GM21723 (cell line): ENCODE measurements at regions not wholly inside any gene's neighbourhood (a gene's known extent, or its start where the extent isn't known, plus 50 kb on each side); places are given as distances from the start of the nearest gene placed in this dataset.

Experiments used
- ATAC-seq: cut with Tn5 transposase; IDR thresholded peaks from one replicate; pipeline ENCODE4 v1.9.1; 2021; ENCODE audit warnings: mild to moderate bottlenecking, moderate library complexity; ENCODE audit not compliant: unreplicated experiment

- ATAC-seq: no peak
Measured at GRCh38 chr18:60445341-60445740, 72.8 kb upstream of the MC4R start.

DNA sequence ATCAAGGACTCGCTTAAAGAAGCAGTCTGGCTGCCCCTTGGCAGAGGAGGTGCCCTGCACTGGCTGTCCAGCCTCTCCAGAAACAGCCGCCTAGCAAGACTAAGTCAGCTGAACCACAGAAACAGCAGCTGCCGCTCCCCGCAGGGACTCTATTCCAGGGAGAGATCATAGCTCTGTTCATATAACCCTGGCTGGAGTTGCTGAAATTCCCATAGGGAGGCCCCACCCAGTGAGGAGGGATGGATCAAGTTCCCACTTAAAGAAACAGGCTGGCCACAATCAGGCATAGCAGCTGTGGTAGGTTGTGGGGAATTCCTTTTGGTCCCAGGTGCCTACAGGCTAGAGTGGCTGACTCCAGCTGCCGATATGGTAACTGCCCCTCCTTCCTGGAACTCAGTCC, 74.2 kb upstream of the MC4R start:
- ATAC-seq: no peak

GRCh38 chr18:60448487-60449267, 76.1 kb upstream of the MC4R start:
- no peak for ATAC-seq

DNA sequence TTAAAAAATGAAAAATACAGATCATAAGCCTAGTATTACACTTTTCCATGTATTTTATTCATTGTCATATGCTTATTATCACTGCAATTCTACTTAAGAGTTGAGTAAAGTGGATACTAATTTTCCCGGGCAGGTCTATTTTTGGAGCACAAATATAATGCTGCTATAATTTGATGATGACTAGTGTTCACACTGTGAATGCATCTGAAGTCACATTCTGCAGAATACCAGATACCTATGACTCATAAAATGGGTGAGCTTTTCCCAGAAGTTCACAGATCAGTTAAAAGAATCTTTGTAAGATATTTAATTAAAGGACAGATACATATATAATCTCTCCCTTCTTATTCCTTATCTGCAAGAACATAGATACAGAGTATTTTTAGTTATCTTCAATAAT, 79.8 kb upstream of the MC4R start:
- ATAC-seq: no peak

GRCh38 chr18:60466677-60467076, 94.1 kb upstream of the MC4R start:
- no peak for ATAC-seq

GRCh38 chr18:60469387-60470100, 97.0 kb upstream of the MC4R start:
- no peak for ATAC-seq

DNA sequence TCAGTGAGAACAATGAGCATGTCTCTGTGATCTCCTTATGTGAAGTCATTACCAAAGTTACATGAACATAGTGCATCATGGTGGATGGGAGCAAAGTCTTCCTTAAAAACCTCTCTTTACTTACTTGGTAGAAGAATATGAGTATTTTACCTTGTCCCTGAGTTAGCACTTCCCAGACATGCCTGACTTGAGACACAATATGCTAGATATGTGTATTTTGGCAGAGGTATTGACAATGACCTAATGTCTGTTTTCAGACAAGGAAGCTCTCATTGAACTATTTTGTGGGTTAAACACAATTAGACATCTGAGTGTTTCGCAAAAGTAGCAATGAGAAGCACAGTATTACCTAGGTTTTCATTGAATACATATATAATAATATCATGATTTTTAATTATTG, 99.1 kb upstream of the MC4R start:
- ATAC-seq: no peak

- ATAC-seq: no peak
Measured at GRCh38 chr18:60485201-60485600, 112.6 kb upstream of the MC4R start.

- ATAC-seq: no peak
Measured at GRCh38 chr18:60493066-60493465, 120.5 kb upstream of the MC4R start.

- no peak for ATAC-seq
Measured at GRCh38 chr18:60499675-60500074, 127.1 kb upstream of the MC4R start.

DNA sequence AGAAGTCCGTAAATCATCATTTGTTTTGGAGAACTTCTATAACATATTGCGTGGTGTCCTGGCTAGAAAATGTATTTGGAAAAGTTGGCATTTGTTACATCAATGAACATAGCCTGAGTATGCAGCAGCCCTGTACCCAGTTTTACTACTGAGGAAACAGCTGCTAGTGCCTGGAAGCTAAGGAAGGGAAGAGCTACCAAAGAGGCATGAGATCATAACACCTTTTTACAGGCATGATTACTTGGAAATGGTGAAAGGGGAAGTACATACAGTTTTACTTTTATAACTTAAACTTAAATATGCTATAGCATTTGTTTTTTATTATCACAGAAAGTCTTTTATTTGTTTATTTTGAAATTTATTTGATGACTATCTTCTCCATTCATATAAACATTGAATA, 128.4 kb upstream of the MC4R start:
- no peak for ATAC-seq

- no peak for ATAC-seq
Measured at GRCh38 chr18:60502591-60502990, 130.0 kb upstream of the MC4R start.

- no peak for ATAC-seq
Measured at GRCh38 chr18:60503199-60503598, 130.6 kb upstream of the MC4R start.

DNA sequence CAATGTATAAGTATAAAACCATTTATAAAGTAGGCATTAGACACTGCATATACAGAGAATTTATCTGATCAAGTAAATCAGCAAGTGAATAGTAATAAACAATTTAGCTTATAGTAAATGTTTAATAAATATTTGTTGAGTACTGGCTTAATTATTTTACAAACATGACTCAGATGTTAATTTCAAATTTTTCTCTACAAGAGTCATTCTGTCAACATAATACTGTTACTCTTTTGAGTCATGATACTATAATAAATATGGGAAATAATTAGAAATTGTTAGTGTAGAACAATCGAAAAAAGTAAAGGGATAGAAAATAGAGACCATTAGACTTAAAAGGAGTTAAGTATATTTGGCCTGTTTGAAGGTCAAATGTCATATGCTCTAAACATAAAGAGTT, 133.6 kb upstream of the MC4R start:
- ATAC-seq: no peak

GRCh38 chr18:60506682-60507081, 134.1 kb upstream of the MC4R start:
- no peak for ATAC-seq

DNA sequence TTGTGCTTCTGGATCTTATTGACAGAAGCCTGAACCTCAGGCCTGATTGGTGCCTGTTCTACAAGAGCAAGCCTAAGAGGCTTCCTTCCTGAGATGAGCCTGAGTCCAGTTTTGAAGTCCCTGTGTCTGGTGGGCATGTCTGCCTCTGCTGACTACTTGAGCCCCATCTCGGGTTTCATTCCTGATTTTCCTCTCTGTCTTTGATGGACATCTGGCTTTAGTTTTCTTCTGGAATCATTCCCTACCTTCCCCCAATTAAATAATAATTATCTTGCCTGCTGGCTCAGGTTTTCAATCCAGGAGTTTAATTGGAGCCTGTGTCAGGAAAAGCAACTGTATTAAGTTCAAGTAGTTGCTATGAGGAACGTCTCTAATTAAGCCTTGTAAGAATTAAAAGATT, 135.5 kb upstream of the MC4R start:
- ATAC-seq: no peak

DNA sequence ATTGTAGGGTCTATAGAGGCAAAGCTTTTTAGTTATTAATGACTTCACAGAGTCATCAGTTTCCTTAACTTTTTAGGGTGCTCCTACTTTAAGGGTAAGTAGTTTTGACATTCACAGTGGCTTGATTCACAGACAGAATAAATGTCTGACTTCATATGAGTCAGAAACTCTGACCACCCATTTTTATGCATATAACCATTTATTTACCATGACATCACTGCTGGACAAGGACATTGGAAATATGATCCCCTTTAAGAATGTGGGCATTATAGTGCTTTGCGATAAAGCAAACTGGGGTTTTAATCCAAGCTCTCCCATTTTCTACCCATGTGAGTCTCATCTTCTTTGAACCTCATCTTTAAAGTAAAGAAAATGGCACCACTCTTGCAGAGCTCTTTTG, 162.0 kb upstream of the MC4R start:
- ATAC-seq: no peak

DNA sequence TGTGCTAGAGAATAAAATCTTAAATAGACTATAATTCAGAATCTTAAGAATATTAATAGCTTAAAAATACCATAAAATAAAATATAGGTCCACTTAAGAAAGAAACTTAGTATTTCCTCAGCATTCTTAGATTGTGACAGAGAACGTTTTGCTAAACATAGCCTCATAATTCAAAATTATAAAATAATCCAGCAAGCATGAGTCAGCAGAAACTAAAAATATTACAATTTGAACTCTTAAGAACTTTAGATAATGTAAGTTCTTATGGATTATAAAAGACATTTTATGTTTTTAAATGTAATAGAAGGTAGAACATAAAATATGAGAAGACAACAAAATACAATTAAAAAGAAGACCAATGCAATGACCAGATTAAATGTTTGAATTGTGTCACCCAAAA, 164.5 kb upstream of the MC4R start:
- ATAC-seq: no peak

- no peak for ATAC-seq
Measured at GRCh38 chr18:60538891-60539290, 166.3 kb upstream of the MC4R start.

- ATAC-seq: no peak
Measured at GRCh38 chr18:60541661-60542060, 169.1 kb upstream of the MC4R start.

DNA sequence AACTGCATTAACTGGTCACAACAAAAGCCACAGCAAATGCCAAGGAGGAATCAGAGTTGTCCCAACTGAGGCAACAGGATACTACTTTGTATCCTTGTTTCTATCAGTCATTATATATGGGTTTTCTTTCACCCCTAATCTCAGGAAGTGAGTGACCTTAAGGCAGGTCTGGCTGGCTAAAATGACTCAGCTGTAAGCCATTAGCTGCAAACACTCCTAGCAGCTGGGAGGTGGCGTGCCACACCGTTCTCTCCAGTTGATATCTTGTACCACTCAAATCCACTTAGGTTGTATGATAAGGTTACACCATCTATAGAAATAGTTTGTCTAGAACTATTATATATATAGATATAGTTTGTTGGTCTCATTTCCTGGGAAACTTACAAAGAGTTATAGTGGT, 171.1 kb upstream of the MC4R start:
- no peak for ATAC-seq

DNA sequence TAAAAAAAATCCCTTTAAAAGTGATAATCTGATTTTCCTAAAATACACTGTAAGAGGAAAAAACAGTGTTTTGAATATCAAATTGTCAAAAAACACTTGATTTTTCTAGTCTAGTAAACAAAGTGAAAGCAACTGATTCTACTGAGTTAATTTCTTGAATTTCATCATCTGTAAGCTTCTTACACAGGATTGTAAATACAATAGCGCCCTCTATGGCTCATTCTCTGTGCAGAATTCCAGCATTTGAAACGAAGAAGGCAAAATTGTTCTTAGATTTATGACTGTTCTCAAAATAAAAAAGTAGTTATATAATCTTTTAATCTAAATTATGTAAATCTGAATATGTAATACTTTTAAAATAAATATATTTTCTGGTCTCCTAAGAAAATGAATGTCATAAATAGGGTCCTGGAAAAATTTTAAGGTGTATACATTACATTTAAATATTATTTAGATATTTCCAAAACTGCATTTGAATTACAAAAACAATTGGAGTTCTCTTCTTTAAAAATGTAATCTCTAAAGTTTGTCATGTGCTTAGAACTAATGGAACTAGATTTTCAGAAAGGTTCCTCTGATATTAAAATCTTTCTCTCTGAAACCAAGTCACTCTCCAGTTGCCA, 176.9 kb upstream of the MC4R start:
- peak; percentile 77 for ATAC-seq
